Left ventricle myocardium inferior (tissue), 1 donor: ENCODE measurements at regions not wholly inside any gene's neighbourhood (a gene's known extent, or its start where the extent isn't known, plus 50 kb on each side); places are given as distances from the start of the nearest gene placed in this dataset.

Source experiments
- DNase-seq: peaks from one replicate; pipeline ENCODE4 v3.0.0-alpha.2; 2020
- H3K27ac ChIP-seq: fragments of 200-600 bp; replicated peaks from 2 replicates; pipeline ENCODE4 v1.8.0; 2021
- H3K27me3 ChIP-seq: fragments of 200-600 bp; 2 replicates; pipeline ENCODE4 v1.8.0; 2021; ENCODE audit warnings: low read depth
- H3K36me3 ChIP-seq: fragments of 200-600 bp; 2 replicates; pipeline ENCODE4 v1.8.0; 2021
- H3K4me1 ChIP-seq: fragments of 200-600 bp; 2 replicates; pipeline ENCODE4 v1.8.0; 2021
- H3K4me3 ChIP-seq: fragments of 200-600 bp; 2 replicates; pipeline ENCODE4 v1.8.0; 2021; ENCODE audit warnings: mild to moderate bottlenecking, moderate library complexity
- H3K9me3 ChIP-seq: fragments of 200-600 bp; replicated peaks from 2 replicates; pipeline ENCODE4 v1.8.0; 2021
- CTCF ChIP-seq: fragments of 200-600 bp; IDR thresholded peaks from 2 replicates; pipeline ENCODE4 v1.8.0; 2021; ENCODE audit warnings: antibody characterized with exemption, mild to moderate bottlenecking, borderline replicate concordance
- intact Hi-C: fragments of 100-400 bp; cut with micrococcal nuclease; formaldehyde crosslinking; loops from one replicate; pipeline ENCODE4 v1.11.0; 2022
- donor health status: DM: no; HTN: yes; CAD: no; lungs with severe emphysema.

- DNase-seq: no peak
- no peaks in the 10 kb centered on the region for H3K27me3 ChIP-seq
- no peak for TF ChIP-seq CTCF
- intact Hi-C loops: no loop called here
- peaks cover 15% of the 10 kb centered on the region for H3K4me1 ChIP-seq
- H3K4me3 ChIP-seq: no peak overlapping the region
- peaks cover 74% of the 10 kb centered on the region for H3K36me3 ChIP-seq
- H3K9me3 ChIP-seq: no peaks in the 10 kb centered on the region
- peak overlapping the region; percentile 63 for H3K27ac ChIP-seq
Measured at GRCh38 chr6:144449911-144450597, 164.9 kb downstream of the UTRN start.

GRCh38 chr6:144460327-144461095 is 175.4 kb downstream of the UTRN start:
- peaks cover 77% of the 10 kb centered on the region for H3K36me3 ChIP-seq

GRCh38 chr6:144462058-144462457 is 176.9 kb downstream of the UTRN start:
- Histone ChIP-seq H3K27ac (no peak overlapping the region), H3K36me3 (peaks cover 81% of the 10 kb centered on the region), H3K9me3 (no peaks in the 10 kb centered on the region), H3K4me1 (no peaks in the 10 kb centered on the region), H3K27me3 (no peaks in the 10 kb centered on the region), H3K4me3 (no peak overlapping the region)
- DNase-seq: no peak
- no peak for TF ChIP-seq CTCF
- intact Hi-C loops: no loop called here

More at GRCh38 chr6:144460327-144461095, 175.4 kb downstream of the UTRN start:
- intact Hi-C loops: no loop called here
- H3K27ac ChIP-seq: no peak overlapping the region
- no peak for TF ChIP-seq CTCF
- H3K4me3 ChIP-seq: no peak overlapping the region
- H3K9me3 ChIP-seq: no peaks in the 10 kb centered on the region
- H3K4me1 ChIP-seq: no peaks in the 10 kb centered on the region
- DNase-seq: no peak
- no peaks in the 10 kb centered on the region for H3K27me3 ChIP-seq

DNA sequence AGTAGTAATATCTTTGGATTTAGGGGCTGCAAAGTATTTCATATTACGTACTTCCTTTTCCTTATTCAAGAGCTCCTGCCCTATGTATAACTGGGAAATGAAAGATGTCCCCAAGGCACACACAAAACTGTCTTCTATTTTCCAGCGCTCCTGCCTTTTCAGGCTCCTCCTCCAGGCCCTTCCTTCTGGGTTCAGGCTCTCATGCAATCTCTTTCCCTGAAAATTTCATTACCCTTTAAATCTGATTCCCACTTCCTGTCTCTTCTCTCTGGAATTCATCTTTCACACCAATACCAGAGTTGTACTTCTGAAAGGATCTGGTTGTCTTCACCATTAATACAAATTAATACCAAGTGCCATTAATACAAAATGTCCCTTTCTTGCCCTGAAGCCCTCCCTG is 181.6 kb downstream of the UTRN start:
- peaks cover 41% of the 10 kb centered on the region for H3K36me3 ChIP-seq
- no peaks in the 10 kb centered on the region for H3K27me3 ChIP-seq
- intact Hi-C loops: no loop called here
- no peaks in the 10 kb centered on the region for H3K9me3 ChIP-seq
- peak overlapping the region; percentile 27 for H3K27ac ChIP-seq
- no peak for DNase-seq
- no peak overlapping the region for H3K4me3 ChIP-seq
- peaks cover 7% of the 10 kb centered on the region for H3K4me1 ChIP-seq
- no peak for TF ChIP-seq CTCF

GRCh38 chr6:144467172-144467762 is 182.1 kb downstream of the UTRN start:
- DNase-seq: no peak
- intact Hi-C loops: no loop called here
- TF ChIP-seq CTCF: no peak

More at GRCh38 chr6:144467172-144467762, 182.1 kb downstream of the UTRN start:
- Histone ChIP-seq H3K27me3 (no peaks in the 10 kb centered on the region), H3K4me3 (no peak overlapping the region), H3K27ac (peak overlapping the region; percentile 20), H3K9me3 (no peaks in the 10 kb centered on the region), H3K36me3 (peaks cover 35% of the 10 kb centered on the region), H3K4me1 (peaks cover 7% of the 10 kb centered on the region)
